ENCODE measurements at regions not wholly inside any gene's neighbourhood (a gene's known extent, or its start where the extent isn't known, plus 50 kb on each side); places are given as distances from the start of the nearest gene placed in this dataset.

DNA sequence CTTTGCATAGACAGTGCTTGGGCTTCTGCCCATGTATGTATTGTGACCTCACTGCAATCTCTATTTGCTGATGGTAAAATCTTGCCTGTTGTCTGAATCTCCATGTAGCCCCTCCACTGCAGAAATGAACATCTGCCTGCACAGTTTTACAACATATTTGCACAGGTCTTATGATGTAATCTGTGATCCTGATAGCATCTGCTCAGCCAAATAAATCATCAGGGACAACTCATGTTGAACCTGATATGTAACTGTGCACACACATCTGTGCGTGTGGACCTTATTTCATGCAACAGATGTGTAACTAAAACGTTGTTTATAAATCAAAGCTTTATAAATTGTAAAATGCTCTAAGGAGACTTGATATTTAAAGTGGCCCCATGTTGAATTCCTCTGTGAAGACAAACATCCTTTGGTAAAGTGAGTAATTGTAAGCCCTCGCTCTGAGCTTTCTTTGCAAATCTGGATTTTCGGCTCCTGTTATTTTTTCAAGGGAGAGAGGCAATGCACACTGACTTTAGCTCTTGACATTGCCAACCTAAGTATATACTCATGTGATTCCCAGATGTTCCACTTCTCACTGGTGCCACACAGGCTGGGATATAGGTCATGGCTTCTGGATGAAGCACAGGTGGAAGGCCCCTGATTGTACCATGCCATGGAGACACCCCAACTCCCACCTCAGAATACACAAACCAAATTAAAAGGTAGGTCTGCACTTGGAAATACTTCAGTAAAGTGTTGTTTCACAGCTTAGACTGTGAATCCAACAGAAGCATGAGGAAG lies 371.3 kb downstream of the GRIN2B start:
- Histone ChIP-seq H3K9me3 (ENCODE audit: control insufficient read depth in 1 of 2, low read length in 2 of 2) (no peaks in the 10 kb centered on the region), H3K27ac (ENCODE audit: low read length) (no peak overlapping the region)

DNA sequence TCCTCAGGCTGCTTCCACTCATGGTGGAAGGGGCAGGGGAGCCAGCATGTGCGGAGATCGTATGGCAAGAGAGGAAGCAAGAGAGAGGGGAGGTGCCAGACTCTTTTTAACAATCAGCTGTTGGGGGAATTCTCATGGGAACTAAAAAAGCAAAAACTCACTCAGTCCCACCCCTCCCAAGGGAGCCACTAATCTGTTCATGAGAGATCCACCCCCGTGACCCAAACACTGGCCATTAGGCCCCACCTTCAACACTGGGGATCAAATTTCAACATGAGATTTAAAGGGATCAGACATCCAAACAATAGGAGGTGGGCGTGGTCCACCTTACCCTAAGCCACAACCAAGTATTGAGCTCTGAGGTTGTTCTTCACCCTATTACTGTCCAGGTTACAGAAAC lies 375.1 kb downstream of the GRIN2B start:
- Histone ChIP-seq H3K9me3 (ENCODE audit: control insufficient read depth in 1 of 2, low read length in 2 of 2) (no peaks in the 10 kb centered on the region), H3K27ac (ENCODE audit: low read length) (no peak overlapping the region), H3K4me3 (ENCODE audit: low read depth in 1 of 2, low read length in 2 of 2) (no peak overlapping the region), H3K36me3 (ENCODE audit: control insufficient read depth in 1 of 2, insufficient read depth in 2 of 2, low read length in 2 of 2) (no peaks in the 10 kb centered on the region), H3K27me3 (ENCODE audit: low read depth, low read length) (no peaks in the 10 kb centered on the region), H3K4me1 (ENCODE audit: control insufficient read depth in 1 of 2, insufficient read depth in 2 of 2, low read length in 2 of 2) (no peaks in the 10 kb centered on the region)

More for the DNA sequence above, 371.3 kb downstream of the GRIN2B start:
- Histone ChIP-seq H3K4me1 (ENCODE audit: control insufficient read depth in 1 of 2, insufficient read depth in 2 of 2, low read length in 2 of 2) (no peaks in the 10 kb centered on the region), H3K4me3 (ENCODE audit: low read depth in 1 of 2, low read length in 2 of 2) (no peak overlapping the region), H3K27me3 (ENCODE audit: low read depth, low read length) (no peaks in the 10 kb centered on the region), H3K36me3 (ENCODE audit: control insufficient read depth in 1 of 2, insufficient read depth in 2 of 2, low read length in 2 of 2) (no peaks in the 10 kb centered on the region)

DNA sequence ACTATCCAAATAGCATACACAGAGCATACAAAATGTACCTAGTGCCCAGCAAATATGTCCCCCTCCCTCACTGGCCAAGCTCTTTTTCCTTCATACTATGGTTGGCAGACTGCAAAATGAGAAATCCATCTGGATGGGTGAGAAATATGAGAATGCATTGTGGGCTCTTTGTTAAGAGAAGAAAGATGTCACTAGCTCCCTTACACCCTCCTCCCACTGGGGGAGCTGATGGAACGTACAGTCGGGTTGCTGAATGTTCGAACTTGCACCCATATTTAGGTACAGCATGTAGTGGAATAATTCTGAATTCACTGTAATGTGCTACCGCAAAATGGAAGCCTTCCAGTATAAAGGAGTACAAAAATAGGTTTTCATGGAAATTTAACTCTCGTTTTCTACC lies 377.4 kb downstream of the GRIN2B start:
- H3K9me3 ChIP-seq (ENCODE audit: control insufficient read depth in 1 of 2, low read length in 2 of 2) = no peaks in the 10 kb centered on the region
- H3K27ac ChIP-seq (ENCODE audit: low read length) = no peak overlapping the region
- H3K4me1 ChIP-seq (ENCODE audit: control insufficient read depth in 1 of 2, insufficient read depth in 2 of 2, low read length in 2 of 2) = no peaks in the 10 kb centered on the region
- H3K36me3 ChIP-seq (ENCODE audit: control insufficient read depth in 1 of 2, insufficient read depth in 2 of 2, low read length in 2 of 2) = no peaks in the 10 kb centered on the region
- H3K27me3 ChIP-seq (ENCODE audit: low read depth, low read length) = no peaks in the 10 kb centered on the region
- H3K4me3 ChIP-seq (ENCODE audit: low read depth in 1 of 2, low read length in 2 of 2) = no peak overlapping the region

DNA sequence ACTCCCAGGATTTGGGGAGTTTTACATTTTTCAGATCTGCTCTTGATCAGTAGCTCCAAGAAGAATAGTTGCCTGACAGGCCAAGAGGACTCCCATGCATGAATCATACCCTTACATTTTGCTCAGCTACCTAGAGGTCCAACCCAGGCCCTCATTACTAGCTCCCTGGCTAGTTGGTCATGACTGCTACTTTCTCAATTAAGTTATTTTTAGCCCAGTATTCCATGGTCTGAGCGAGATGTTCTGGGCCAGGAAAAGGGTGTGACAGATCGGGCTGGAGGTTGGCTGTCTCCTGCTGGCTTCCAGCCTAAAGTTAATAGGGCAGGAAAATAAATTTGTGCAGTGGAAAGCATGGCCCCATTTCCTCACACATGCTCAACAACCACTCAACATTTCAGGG lies 379.2 kb downstream of the GRIN2B start:
- Histone ChIP-seq H3K36me3 (ENCODE audit: control insufficient read depth in 1 of 2, insufficient read depth in 2 of 2, low read length in 2 of 2) (no peaks in the 10 kb centered on the region), H3K4me1 (ENCODE audit: control insufficient read depth in 1 of 2, insufficient read depth in 2 of 2, low read length in 2 of 2) (no peaks in the 10 kb centered on the region), H3K4me3 (ENCODE audit: low read depth in 1 of 2, low read length in 2 of 2) (no peak overlapping the region), H3K27ac (ENCODE audit: low read length) (no peak overlapping the region), H3K9me3 (ENCODE audit: control insufficient read depth in 1 of 2, low read length in 2 of 2) (no peaks in the 10 kb centered on the region), H3K27me3 (ENCODE audit: low read depth, low read length) (no peaks in the 10 kb centered on the region)

DNA sequence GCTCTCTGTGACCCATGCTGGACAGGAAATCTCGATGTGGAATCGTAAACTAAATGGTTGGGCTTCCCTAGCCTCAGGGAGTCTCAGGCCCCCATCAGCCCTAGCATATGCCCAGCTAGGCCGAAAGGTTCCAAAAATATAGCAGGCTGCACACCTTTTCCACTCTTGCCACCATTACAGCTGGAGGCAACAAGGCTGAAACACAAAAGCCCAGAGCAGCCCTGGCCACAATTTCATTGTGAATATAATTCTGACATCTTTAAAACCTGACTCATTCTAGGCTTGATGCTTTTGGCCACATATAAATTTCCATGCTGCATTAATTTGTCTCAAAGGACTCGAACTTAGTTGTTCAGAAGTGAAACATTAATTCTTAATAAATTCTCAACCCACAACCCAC lies 382.2 kb downstream of the GRIN2B start:
- Histone ChIP-seq H3K36me3 (ENCODE audit: control insufficient read depth in 1 of 2, insufficient read depth in 2 of 2, low read length in 2 of 2) (no peaks in the 10 kb centered on the region), H3K4me3 (ENCODE audit: low read depth in 1 of 2, low read length in 2 of 2) (no peak overlapping the region), H3K27me3 (ENCODE audit: low read depth, low read length) (no peaks in the 10 kb centered on the region), H3K9me3 (ENCODE audit: control insufficient read depth in 1 of 2, low read length in 2 of 2) (no peaks in the 10 kb centered on the region), H3K27ac (ENCODE audit: low read length) (no peak overlapping the region), H3K4me1 (ENCODE audit: control insufficient read depth in 1 of 2, insufficient read depth in 2 of 2, low read length in 2 of 2) (no peaks in the 10 kb centered on the region)

DNA sequence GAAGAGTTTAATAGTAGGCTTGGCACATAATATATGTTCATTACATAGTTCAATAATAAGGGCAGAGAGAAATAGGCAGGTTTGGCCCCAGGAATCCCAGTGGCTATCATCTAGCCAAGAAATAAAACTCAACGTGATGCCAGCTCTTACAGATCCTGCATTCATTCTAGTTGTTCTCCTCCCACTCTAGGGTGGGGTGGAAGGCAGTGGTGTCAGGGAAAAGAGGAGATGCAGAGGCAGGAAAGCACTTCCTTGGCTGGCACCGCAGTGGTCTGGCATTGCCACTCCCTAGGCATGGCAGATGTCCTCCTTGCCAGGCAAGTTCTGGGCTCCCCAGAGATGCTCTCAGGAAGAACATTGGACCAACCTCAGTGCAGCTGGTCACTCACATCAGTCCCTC lies 383.6 kb downstream of the GRIN2B start:
- Histone ChIP-seq H3K36me3 (ENCODE audit: control insufficient read depth in 1 of 2, insufficient read depth in 2 of 2, low read length in 2 of 2) (no peaks in the 10 kb centered on the region), H3K4me1 (ENCODE audit: control insufficient read depth in 1 of 2, insufficient read depth in 2 of 2, low read length in 2 of 2) (no peaks in the 10 kb centered on the region), H3K27me3 (ENCODE audit: low read depth, low read length) (no peaks in the 10 kb centered on the region), H3K9me3 (ENCODE audit: control insufficient read depth in 1 of 2, low read length in 2 of 2) (no peaks in the 10 kb centered on the region), H3K27ac (ENCODE audit: low read length) (no peak overlapping the region), H3K4me3 (ENCODE audit: low read depth in 1 of 2, low read length in 2 of 2) (no peak overlapping the region)

DNA sequence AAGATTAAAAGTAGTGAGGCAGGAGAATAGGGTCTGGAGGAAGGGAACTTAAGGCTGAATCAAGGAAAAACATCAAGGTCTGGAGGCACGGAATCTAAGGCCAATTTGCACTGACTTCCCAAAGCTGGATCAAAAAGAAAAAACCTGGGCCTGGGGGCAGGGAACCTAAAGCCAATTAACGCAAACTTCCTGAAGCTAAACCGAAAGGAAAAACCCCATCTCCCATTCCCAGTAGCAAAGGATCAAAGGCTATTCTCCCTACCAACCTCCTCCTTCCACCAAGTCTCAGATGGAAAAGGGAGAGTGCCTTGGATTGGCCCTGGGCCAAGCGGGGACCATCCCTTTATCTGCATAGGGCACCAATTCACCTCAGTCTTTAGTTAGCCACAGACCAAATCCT lies 384.2 kb downstream of the GRIN2B start:
- H3K27ac ChIP-seq (ENCODE audit: low read length) = no peak overlapping the region
- no peaks in the 10 kb centered on the region for H3K4me1 ChIP-seq (ENCODE audit: control insufficient read depth in 1 of 2, insufficient read depth in 2 of 2, low read length in 2 of 2)
- no peaks in the 10 kb centered on the region for H3K27me3 ChIP-seq (ENCODE audit: low read depth, low read length)
- H3K4me3 ChIP-seq (ENCODE audit: low read depth in 1 of 2, low read length in 2 of 2) = no peak overlapping the region
- no peaks in the 10 kb centered on the region for H3K36me3 ChIP-seq (ENCODE audit: control insufficient read depth in 1 of 2, insufficient read depth in 2 of 2, low read length in 2 of 2)
- no peaks in the 10 kb centered on the region for H3K9me3 ChIP-seq (ENCODE audit: control insufficient read depth in 1 of 2, low read length in 2 of 2)

DNA sequence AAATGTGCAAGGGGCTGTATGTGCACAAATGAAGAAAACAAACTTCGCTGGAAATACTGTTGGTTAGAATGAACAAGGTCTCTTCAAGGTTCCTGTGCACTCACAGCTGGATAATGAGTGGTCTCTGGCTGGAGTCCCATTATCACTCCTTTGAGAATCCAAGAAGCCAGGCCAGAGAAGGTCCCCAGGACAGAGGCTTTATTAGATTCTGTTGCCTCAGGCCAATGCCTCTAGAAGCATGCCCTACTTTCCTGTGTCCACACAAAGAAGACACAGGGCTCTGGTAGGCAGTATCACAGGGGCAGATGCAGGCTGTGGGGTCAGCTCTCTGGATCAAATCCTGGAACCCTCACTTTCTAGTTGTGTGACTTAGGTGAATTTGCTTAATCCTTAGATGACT lies 384.7 kb downstream of the GRIN2B start:
- Histone ChIP-seq H3K9me3 (ENCODE audit: control insufficient read depth in 1 of 2, low read length in 2 of 2) (no peaks in the 10 kb centered on the region), H3K4me1 (ENCODE audit: control insufficient read depth in 1 of 2, insufficient read depth in 2 of 2, low read length in 2 of 2) (no peaks in the 10 kb centered on the region), H3K4me3 (ENCODE audit: low read depth in 1 of 2, low read length in 2 of 2) (no peak overlapping the region), H3K27me3 (ENCODE audit: low read depth, low read length) (no peaks in the 10 kb centered on the region), H3K27ac (ENCODE audit: low read length) (no peak overlapping the region), H3K36me3 (ENCODE audit: control insufficient read depth in 1 of 2, insufficient read depth in 2 of 2, low read length in 2 of 2) (no peaks in the 10 kb centered on the region)

DNA sequence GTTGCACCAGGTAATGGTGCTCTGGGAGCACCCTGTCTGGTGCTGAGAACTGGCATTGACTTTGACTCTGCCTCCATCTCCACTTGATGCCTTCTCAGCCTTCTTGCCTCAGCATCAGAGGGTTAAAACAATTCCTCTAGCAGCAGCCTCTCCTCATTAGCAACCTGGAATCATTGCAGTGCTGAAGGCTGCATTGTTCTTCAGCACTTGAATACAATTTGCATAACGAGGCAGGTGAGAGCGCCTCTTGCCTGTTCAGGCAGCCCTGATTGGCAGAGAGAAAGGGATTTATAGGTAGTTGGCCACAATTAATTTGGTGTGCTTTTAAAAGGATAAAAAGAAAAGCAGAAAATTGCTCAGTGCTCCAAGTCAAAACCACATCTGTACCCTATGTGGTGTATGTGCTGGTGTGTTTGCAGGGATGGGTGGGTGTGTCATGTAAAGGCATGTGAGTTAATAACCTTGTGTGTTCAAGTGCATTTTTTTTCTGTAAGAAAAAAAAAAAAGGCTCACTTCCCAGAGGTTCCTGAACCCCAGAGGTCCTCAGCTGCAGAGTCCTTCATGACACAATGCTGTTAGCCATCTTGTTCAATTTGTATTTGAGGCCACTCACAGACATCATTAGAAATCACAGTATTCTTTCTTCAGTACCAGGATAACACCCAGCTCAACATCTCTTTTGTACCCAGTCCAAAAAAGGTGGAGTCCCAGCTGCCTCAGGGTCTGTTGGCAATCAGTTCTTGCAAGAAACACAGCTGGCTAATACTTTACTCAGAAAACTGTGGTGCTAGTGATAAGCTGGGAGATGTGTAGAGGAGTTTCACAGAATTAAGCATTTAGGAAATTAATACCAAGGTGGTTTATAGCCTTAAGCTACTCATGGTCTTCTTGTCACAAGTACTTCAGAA lies 385.6 kb downstream of the GRIN2B start:
- Histone ChIP-seq H3K9me3 (ENCODE audit: control insufficient read depth in 1 of 2, low read length in 2 of 2) (no peaks in the 10 kb centered on the region), H3K27ac (ENCODE audit: low read length) (no peak overlapping the region), H3K36me3 (ENCODE audit: control insufficient read depth in 1 of 2, insufficient read depth in 2 of 2, low read length in 2 of 2) (no peaks in the 10 kb centered on the region), H3K4me1 (ENCODE audit: control insufficient read depth in 1 of 2, insufficient read depth in 2 of 2, low read length in 2 of 2) (no peaks in the 10 kb centered on the region), H3K4me3 (ENCODE audit: low read depth in 1 of 2, low read length in 2 of 2) (no peak overlapping the region), H3K27me3 (ENCODE audit: low read depth, low read length) (no peaks in the 10 kb centered on the region)

DNA sequence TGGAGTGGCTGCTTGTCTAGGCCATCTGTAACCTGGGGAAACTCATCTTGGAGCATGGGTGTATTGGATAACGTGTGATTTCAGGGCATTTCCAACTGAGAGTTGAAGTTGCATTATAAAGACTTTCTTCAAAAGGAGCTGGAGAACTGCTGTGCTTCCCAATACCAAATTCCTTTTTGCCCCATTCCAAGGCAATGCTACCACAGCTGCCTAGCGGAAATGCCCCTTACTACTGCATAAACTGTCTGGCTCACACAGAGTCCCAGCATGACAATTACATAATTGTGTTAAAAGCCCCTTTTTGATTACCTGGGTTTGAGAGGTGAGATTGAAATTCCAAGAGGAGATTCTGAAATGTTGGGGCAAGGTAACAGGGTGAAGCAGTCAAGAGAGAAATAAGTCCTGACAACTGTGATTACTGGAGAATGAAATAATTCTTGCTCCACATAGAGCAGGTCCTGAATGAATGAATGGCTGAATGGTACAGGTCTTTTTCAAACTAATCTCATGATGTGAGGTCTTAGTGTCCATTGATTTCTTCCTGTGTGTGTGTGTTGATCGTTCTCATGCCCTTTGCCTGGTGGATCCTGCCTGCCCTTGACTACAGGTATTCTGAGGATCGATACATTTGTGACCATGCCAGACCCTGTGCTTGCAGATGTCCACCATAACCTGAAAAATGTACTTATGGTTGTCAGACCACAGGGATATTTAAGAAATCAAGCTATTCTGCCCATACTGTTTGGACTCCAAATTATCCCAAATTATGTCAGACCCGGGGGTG lies 386.5 kb downstream of the GRIN2B start:
- Histone ChIP-seq H3K4me3 (ENCODE audit: low read depth in 1 of 2, low read length in 2 of 2) (no peak overlapping the region), H3K27me3 (ENCODE audit: low read depth, low read length) (no peaks in the 10 kb centered on the region), H3K4me1 (ENCODE audit: control insufficient read depth in 1 of 2, insufficient read depth in 2 of 2, low read length in 2 of 2) (no peaks in the 10 kb centered on the region), H3K27ac (ENCODE audit: low read length) (no peak overlapping the region), H3K36me3 (ENCODE audit: control insufficient read depth in 1 of 2, insufficient read depth in 2 of 2, low read length in 2 of 2) (no peaks in the 10 kb centered on the region), H3K9me3 (ENCODE audit: control insufficient read depth in 1 of 2, low read length in 2 of 2) (no peaks in the 10 kb centered on the region)

All from muscle layer of duodenum (tissue), 2 donors.